Spleen (tissue), 7 donors: ENCODE measurements at regions not wholly inside any gene's neighbourhood (a gene's known extent, or its start where the extent isn't known, plus 50 kb on each side); places are given as distances from the start of the nearest gene placed in this dataset.

Experiments
- POLR2A ChIP-seq, 3 donors: fragments of 450-650 bp; IDR thresholded peaks; one replicate each; pipeline ENCODE4 v1.5.1; 2017; ENCODE audit warnings: antibody characterized with exemption in 3 of 3, mild to moderate bottlenecking in 1 of 3
- POLR2AphosphoS5 ChIP-seq, 3 donors: sonication (generic); formaldehyde crosslinking; IDR thresholded peaks; one replicate each; pipeline ENCODE4 v1.5.1; 2017; ENCODE audit warnings: antibody characterized with exemption in 3 of 3
- TF ChIP-seq, protein P1 (sequence below), 11 experiments: fragments of 200-600 bp in 7 of 11; fragments of 450-650 bp in 4 of 11; sonication (generic) in 4 of 11; IDR thresholded peaks in 8 of 11; conservative IDR thresholded peaks in 3 of 11; 1 replicate in 7 of 11; 2 replicates in 4 of 11; pipeline versions ENCODE4 v1.4.0 to v1.8.0; 2016 to 2021; ENCODE audit warnings: antibody characterized with exemption in 11 of 11, inconsistent platforms in 4 of 11, mild to moderate bottlenecking in 1 of 11
- donor health status: DM: no; HTN: no; CAD: no; lungs with moderate emphysema.
- donor health status: DM: no; HTN: no; CAD: no.
- donor health status: DM: no; HTN: no; CAD: no.

DNA sequence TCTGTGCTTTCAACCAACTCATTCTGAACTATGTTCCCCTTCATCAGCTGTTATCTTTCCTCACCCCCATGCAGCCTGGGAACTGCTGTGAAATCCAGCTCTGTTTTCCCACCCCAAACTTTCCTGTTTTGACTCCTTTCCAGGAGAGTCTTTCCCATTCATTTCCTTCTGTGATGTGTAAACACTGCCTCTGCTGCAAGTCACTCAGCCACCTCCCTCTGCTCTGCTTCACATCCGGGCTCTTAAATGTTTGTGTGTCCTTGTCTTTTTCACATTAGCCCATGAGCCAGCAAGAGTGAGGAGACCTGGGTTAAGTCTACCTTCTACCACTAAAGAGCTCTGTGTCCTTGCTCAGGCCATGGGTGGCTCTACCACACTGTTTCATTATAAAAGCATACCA is 137.5 kb downstream of the ICE1 start:
- TF ChIP-seq, protein P1, sequence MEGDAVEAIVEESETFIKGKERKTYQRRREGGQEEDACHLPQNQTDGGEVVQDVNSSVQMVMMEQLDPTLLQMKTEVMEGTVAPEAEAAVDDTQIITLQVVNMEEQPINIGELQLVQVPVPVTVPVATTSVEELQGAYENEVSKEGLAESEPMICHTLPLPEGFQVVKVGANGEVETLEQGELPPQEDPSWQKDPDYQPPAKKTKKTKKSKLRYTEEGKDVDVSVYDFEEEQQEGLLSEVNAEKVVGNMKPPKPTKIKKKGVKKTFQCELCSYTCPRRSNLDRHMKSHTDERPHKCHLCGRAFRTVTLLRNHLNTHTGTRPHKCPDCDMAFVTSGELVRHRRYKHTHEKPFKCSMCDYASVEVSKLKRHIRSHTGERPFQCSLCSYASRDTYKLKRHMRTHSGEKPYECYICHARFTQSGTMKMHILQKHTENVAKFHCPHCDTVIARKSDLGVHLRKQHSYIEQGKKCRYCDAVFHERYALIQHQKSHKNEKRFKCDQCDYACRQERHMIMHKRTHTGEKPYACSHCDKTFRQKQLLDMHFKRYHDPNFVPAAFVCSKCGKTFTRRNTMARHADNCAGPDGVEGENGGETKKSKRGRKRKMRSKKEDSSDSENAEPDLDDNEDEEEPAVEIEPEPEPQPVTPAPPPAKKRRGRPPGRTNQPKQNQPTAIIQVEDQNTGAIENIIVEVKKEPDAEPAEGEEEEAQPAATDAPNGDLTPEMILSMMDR (IDR thresholded peaks at IDR 0.05 in 8 of 11, conservative IDR thresholded peaks at IDR 0.05 in 3 of 11) = no peak
- TF ChIP-seq POLR2A (IDR thresholded peaks at IDR 0.05) (no peak), POLR2AphosphoS5 (IDR thresholded peaks at IDR 0.05) (no peak)
